ENCODE measurements at regions not wholly inside any gene's neighbourhood (a gene's known extent, or its start where the extent isn't known, plus 50 kb on each side); places are given as distances from the start of the nearest gene placed in this dataset.
A peak's percentile ranks its signal among the peaks of the same experiment; 100 is the strongest.
"Not testable (repeated sequence)": the region's sequence is repeated elsewhere in the genome, so short reads cannot be mapped to it uniquely, and the experiment has no call there.

- no peak for DNase-seq
Observed at GRCh38 chr9:94033383-94033782, 50.9 kb upstream of the PTPDC1 start.

DNA sequence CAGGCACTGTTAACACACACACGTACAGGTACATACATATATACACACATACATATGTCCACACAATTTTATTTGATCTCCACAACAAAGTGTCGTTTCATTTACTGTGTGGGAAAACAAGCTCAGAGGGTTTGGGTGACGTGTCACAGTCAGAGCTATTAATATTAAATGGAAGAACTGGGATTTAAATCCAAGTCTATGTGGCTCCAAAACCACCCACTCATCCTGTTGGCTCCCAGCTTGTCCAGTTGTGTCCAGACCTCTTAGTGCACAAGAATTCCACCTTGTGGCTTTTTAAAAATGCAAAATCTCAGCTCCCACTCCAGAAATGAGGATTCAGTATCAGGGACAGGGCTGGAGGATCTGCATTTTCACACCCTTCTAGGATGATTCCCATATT, 52.3 kb upstream of the PTPDC1 start:
- no peak for DNase-seq

GRCh38 chr9:94031380-94031779, 52.9 kb upstream of the PTPDC1 start:
- DNase-seq = no peak

DNA sequence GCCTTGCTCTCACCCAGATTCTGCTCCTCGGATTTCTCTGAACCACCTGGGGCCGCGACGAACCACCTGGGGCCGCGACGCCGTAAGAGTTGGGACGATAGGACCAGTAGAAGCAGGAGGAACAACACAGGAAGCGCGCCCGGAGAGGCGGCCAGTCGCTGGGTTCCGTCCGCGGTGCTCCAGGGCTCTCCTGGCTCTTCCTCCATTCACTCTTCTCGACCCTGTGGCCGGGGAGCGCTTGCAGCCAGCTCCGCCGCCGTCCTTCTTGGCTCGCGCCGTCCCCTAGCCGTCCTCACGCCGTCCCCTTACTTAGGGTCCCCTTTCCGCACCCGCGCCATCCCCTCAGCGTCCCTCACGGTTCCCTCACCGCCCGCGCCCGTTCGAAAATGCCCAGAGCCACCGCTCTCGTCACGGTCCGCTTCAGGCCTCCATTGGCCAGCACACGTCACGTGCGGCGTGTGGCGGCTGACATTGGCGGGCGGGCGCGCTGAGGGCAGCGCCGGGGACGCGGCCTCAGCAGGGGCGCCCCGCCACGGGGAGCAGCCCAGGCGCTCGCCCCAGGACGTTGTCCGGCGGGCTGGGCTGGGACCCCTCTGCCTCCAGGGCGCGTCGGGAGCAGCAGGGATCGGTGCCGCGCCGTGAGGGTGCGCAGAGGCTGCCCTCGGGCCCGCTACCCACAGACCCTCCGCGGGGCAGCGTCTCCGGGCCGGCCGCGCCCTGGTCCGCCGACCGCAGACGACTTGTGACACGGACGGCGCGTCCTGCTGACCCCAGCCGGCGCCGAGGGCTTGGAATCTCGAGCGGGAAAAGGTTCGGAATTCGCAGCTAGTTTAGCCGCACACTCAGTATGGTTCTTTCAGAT, 53.7 kb upstream of the PTPDC1 start:
- peak; percentile 82 for DNase-seq

DNA sequence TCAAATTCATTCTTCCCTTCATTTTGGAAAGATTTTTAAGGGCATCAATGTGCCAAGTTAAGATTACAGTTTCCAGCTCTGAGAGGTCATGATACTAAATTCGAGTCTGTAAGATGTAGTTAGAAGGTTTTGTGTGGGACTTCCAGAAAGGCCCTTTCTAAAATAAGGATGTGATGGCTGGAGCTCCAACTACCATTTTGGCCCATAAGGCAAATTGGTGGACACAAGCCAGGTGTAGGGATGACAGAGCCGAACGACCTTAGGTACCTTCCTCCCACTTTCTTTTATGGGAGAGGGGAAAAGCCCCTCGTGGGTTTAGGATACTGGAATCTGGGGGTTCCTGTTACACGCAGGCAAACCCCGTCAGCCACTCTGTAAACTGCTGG, 54.3 kb upstream of the PTPDC1 start:
- DNase-seq = no peak

DNA sequence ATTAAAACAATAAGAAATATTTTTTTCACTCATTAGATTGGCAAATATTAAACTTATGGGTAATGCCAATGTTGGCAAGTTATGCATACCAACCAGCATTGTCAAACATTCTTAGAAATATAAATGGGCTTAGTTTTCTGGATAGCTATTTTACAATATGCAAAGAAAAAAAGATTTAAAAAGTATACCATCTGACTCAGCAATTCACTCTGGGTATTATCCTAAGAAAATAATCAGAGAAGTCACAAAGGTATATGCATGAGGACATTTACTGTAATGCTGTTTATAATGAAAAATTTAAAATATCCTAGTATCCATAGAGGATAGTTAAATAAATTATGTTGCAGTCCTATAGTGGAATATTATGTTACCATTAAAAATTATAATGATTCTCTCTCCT, 57.4 kb upstream of the PTPDC1 start:
- DNase-seq = no peak

DNA sequence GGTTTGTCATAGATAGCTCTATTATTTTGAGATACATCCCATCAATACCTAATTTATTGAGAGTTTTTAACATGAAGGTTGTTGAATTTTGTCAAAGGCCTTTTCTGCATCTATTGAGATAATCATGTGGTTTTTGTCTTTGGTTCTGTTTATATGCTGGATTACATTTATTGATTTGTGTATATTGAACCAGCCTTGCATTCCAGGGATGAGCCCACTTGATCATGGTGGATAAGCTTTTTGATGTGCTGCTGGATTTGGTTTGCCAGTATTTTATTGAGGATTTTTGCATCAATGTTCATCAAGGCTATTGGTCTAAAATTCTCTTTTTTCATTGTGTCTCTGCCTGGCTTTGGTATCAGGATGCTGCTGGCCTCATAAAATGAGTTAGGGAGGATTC, 61.8 kb upstream of the PTPDC1 start:
- not testable (repeated sequence) for DNase-seq

- DNase-seq = not testable (repeated sequence)
Observed at GRCh38 chr9:94020836-94021235, 63.4 kb upstream of the PTPDC1 start.

- DNase-seq = no peak
Observed at GRCh38 chr9:94018628-94019027, 63.5 kb upstream of the BARX1 start.

DNA sequence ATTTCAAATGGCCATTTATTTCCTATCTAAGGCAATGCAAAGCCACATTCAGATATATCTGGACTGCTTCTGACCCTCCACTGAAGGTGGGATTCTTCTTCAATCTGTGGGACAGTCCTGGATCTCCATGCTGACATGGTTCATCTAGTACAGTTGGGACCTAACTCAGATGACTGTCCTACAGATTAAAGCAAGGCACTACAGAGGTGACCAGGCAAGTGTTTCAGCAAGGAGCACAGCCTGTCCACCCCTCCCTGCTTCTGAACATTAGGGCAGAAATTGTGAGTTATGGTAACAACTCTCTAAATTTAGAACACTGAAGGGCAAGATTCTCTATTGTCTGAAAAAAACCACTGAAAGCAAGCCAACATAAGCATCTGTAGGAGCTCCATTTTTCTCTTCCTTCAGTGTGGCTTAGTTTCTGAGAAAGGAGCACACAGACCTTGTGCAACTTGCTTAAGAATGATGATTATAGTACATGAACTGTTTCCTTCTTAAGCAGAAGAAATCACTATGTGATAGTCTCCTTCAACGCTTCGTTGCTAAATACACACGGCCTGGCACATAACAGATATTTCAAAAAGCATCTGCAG, 62.9 kb upstream of the BARX1 start:
- DNase-seq = no peak

DNA sequence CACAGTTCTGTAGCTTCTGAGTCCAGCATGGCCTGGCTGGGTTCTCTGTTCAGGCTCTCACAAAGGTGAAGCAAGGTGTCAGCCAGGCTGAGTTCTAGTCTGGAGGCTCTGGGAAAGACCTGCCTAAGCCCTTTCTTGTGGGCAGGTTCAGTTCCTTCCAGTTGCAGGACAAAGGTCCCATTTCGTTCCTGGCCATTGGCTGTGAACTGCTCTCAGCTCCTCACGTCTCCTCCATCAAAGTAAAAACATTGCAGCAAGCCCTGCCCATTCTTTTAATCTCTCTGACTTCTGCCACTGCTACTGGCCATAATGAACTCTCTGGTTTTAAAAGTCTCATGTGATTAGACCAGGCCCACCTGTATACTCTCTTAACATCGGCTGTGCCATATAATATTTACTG, 61.6 kb upstream of the BARX1 start:
- DNase-seq = no peak

DNA sequence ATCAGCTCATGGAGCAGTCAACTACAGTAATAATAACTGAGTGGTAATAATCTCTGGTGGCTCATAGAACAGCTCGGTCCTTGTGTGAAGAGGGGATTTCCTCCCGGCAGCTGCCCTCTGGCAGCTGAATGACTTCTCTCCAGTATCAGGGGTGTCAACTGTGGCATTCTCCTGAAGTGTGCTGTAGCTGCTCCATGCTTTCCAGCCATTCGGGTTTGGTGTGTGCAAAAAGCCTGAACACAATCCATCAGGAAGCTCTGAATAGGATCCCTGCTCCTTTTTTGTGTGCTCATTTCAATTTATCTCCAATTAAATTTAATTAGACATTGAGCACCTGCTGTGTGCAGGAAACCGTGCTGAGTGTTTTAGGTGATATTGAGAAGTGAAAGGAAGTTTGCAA, 59.8 kb upstream of the BARX1 start:
- peak; percentile 88 for DNase-seq

GRCh38 chr9:94014066-94014654, 59.0 kb upstream of the BARX1 start:
- peak; percentile 19 for DNase-seq

- DNase-seq = no peak
Observed at GRCh38 chr9:94010980-94011533, 55.9 kb upstream of the BARX1 start.

DNA sequence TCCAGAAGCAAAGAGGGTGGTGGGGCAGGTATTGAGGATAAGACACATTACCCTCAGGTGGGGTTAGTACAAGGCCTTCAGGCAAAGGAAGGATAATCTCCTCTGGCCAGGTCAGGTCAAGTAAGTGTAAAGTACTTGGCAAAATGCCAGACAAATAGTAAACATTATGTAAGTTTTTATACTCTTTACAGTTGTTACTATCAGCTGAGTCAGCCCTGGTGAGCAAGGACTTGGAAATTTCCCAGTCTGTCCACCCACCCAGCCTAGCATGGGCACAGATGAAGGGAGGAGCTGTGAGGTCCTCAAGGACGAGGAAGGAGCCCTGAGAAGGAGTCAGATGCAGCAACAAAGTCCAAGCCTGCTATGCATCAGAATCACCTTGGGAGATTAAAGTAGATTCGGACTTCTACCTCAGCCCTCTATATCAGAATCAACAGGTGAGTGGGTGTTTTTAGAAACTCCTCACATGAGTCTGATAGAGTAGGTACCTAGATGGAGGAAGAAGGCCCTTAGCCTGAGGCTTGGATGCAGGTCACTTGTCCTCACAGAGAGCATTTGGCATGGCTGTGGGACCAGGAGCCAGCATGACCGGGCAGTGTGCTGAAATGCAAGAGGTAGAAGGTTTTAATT, 50.2 kb upstream of the BARX1 start:
- no peak for DNase-seq
